NCI-H82 (cell line): ENCODE measurements at regions not wholly inside any gene's neighbourhood (a gene's known extent, or its start where the extent isn't known, plus 50 kb on each side); places are given as distances from the start of the nearest gene placed in this dataset.

Source experiments
- DNase-seq: peaks from one replicate; lab custom pipeline; 2025; lab: John Stamatoyannopoulos, UW

DNA sequence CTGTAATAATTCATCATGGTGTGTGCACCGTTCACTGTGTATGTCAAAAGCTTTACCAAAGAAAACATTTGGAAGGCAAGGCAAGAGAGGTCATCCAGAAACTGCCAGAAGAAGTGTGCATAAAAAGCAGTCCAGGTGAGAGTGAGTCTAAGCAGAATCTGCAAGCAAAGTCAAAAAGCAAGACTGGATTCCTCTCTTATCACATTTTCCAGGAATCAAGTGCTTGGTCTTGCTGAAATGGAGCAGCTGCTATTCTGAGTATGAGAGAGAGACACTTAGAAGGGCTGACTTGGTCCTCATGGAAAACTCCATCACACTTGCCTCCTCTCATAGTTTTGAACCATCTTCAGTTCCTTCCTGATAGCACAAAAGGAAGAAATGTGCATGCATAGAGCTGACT, 231.3 kb downstream of the ANAPC1 start:
- no peak for DNase-seq

- no peak for DNase-seq
Measured at GRCh38 chr2:111653103-111653624, 230.8 kb downstream of the ANAPC1 start.

- no peak for DNase-seq
Measured at GRCh38 chr2:111653913-111654312, 230.1 kb downstream of the ANAPC1 start.

DNA sequence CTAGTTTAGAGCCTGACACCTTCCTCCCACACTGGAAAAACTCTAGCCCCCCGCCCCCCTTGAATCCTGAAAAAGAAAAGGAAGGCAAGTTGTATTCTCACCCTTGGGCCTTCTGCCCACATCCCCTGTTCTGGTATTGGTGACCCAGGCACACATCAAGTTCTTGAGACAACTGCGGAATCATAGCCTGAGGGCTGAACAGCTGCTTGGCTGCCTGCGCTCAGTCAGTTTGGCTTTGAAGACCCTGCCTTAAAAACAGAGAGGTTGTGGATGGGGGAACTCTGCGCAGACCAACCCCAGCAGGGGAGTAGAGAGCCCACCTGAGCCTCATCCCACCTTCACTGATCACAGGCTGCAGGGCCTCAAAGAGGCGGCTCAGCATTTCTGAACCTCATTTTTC, 229.2 kb downstream of the ANAPC1 start:
- DNase-seq, result no peak

- no peak for DNase-seq
Measured at GRCh38 chr2:111656436-111656835, 227.6 kb downstream of the ANAPC1 start.

- DNase-seq, result no peak
Measured at GRCh38 chr2:111656894-111657293, 227.1 kb downstream of the ANAPC1 start.

- DNase-seq, result no peak
Measured at GRCh38 chr2:111657351-111657975, 226.5 kb downstream of the ANAPC1 start.

DNA sequence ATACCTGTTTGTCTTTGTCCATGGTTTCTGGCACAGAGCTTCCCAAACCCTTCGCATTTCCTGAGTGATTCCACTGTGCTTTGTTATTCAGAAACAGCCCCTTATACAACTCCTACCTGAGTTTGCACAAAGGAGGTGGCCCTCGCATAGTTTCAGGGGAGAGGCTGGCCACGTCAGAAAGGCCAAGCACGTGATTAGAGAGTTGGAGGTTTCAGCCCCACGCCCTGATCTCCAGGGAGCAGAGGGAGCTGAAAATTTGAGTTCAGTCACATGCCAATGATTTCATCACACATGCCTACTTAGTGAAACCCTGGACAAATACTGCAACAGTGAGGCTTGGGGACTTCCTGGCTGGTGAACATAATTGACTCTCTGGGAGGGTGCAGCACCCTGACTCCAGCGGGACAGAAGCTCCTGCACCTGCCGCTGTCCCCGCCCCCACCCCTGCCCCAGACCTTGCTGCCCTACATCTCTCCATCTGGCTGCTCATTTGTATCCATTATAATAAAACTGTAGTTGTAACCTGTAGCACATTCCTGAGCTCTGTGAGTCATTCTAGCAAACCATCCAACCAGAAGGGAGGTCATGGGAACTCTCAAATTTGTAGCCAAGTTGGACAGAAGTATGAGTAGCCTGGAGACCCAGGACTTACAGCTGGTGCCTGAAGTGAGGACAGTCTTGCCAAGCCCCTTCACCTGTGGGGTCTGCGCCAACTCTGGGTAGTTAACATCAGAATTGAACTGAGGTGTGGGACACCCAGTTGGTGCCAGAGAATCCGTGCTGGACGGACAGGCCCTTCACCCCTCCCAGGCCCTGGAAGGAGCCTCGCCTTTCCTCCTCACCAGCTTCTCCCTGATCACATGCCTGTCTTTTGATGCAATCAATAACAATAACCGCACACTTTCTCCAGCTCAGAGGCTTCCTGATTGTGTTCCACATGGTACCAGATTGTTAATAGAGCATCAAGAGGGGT, 224.3 kb downstream of the ANAPC1 start:
- no peak for DNase-seq

DNA sequence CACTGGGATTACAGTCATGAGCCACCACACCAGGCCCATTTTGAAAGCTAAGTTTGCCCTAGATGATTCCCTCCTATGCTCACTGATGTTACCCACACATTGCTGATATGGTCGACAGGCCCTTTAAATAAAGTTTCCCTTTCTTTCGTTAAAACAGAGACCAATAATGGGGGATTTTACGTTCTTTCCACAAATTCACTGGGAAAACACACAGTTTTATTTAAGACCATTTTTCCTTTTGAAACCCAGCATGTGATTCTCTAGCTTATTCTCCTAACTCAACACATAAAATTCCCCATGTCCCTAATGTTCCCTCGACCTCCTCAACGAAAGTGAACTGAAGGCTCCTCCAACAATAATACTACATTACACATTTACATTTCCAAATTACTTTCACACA, 223.2 kb downstream of the ANAPC1 start:
- DNase-seq, result no peak

DNA sequence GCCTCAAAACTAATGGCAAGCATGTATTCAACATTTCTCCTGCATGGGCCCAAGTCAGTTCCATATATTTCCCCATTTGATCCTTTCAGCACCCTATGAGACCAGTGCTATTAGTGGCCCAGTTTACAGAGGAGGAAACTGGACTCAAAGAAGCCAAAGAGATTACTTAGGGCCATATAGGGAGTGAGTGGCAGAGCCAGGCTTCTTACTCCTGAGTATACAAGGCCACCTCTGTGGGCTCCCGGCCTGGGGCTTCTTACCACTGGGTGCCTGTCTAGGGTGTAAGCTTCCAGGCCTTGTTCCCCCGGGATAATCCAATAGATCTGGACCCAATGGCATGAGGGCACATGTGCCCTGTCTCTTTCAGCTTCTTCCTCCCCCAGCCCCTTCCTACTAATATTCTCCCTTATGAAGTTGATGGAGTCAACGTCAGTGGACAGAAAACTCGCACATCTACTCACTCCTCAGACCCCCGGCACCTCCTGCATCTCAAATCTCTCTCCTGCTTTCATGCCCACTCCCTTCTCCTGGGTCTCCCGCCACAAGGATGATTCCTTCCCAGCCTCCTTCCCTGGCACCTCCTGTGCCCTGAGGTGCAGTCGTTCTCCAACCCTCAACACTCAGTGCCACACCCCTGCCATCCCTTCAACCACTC, 222.6 kb downstream of the ANAPC1 start:
- no peak for DNase-seq

- DNase-seq, result no peak
Measured at GRCh38 chr2:111662039-111662770, 221.8 kb downstream of the ANAPC1 start.

GRCh38 chr2:111662771-111663470, 221.1 kb downstream of the ANAPC1 start:
- DNase-seq, result no peak

- no peak for DNase-seq
Measured at GRCh38 chr2:111663471-111664274, 220.3 kb downstream of the ANAPC1 start.

- no peak for DNase-seq
Measured at GRCh38 chr2:111664275-111664850, 219.6 kb downstream of the ANAPC1 start.

- DNase-seq, result no peak
Measured at GRCh38 chr2:111665011-111665410, 219.0 kb downstream of the ANAPC1 start.

DNA sequence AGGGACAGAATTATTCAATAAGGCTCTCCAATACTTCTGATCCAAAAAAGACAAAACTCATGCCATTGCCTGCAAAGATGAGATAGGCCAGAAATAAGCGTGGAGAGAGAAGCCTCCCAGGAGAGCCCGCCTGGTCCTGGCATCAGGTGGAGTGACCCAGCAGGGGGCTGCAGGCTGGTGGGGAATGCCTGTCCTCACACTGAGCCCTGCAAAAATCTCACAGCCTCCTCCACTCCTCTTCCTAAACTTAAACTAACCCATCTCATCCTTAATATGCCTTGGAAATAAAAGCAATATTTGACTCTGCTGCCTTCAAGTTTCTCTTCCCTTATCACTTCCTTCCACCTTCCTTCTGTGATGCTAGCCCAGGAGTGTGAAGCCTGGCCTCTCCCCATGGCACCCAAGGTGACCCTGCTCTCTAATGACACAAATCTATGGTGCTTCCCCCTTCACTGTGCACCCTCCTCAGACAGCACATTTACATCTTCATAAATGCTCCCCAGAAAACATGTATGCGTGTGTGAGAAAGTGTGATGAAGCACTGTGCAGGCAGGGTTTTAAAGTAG, 218.4 kb downstream of the ANAPC1 start:
- no peak for DNase-seq

DNA sequence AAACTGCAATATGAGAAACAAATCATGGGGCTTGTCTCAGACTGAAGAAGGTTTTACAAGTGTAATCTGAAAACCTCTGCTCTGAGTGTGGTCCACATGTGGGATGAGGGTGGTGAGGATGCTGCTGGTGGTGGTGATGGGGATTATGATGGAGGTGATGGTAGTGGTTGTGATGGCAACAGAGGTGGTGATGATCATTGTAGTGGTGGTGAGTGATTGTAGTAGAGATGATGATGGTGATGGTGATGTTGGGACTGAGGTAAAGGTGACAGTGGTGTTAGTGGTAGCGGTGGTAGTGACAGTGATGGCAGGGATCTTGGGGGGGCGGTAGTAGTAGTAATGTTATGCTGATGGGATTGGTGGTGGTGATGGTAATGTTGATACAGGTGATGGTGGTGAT, 217.8 kb downstream of the ANAPC1 start:
- no peak for DNase-seq

DNA sequence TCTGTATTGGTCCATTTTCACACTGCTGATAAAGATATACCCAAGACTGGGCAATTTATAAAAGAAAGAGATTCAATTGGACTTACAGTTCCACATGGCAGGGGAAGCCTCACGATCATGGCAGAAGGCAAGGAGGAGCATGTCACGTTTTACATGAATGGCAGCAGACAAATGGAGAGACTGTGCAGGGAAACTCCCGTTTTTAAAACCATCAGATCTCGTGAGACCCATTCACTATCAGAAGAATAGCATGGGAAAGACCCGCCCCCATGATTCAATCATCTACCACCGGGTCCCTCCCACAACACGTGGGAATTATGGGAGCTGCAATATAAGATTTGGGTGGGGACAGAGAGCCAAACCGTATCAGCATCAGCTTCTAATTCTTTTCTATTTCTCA, 217.0 kb downstream of the ANAPC1 start:
- no peak for DNase-seq

- no peak for DNase-seq
Measured at GRCh38 chr2:111667542-111668273, 216.3 kb downstream of the ANAPC1 start.
